Activated T-helper 1 cell treated with anti-CD3 and anti-CD28 coated beads, Interleukin-12 subunit alpha, Interleukin-12 subunit beta, Interleukin-2, Interleukin-4 antibody, amounts not matched to agents 30 ng/mL and 10 ng/mL and 1 ng/mL, durations not matched to agents 14 hours and 24 hours and 36 hours (primary cell): ENCODE measurements at regions not wholly inside any gene's neighbourhood (a gene's known extent, or its start where the extent isn't known, plus 50 kb on each side); places are given as distances from the start of the nearest gene placed in this dataset.

Experiments used
- DNase-seq: peaks from one replicate; pipeline ENCODE4 v3.0.0; 2021; ENCODE audit warnings: low spot score
- H3K27ac Mint-ChIP-seq: one replicate; pipeline ENCODE4 v1.8.0; 2021; ENCODE audit warnings: mild to moderate bottlenecking, mixed read lengths
- H3K27me3 Mint-ChIP-seq: one replicate; pipeline ENCODE4 v1.8.0; 2022; ENCODE audit warnings: mild to moderate bottlenecking, moderate library complexity, mixed read lengths; ENCODE audit not compliant: insufficient read depth
- H3K36me3 Mint-ChIP-seq: one replicate; pipeline ENCODE4 v1.8.0; 2021; ENCODE audit warnings: low read depth, mixed read lengths
- H3K4me1 Mint-ChIP-seq: one replicate; pipeline ENCODE4 v1.8.0; 2021; ENCODE audit warnings: low read depth, mixed read lengths
- H3K4me3 Mint-ChIP-seq: one replicate; pipeline ENCODE4 v1.8.0; 2021; ENCODE audit warnings: mild to moderate bottlenecking, moderate library complexity, mixed read lengths
- H3K9me3 Mint-ChIP-seq: one replicate; pipeline ENCODE4 v1.8.0; 2021; ENCODE audit warnings: mixed read lengths
- intact Hi-C: fragments of 100-400 bp; cut with micrococcal nuclease; formaldehyde crosslinking; loops from one replicate; pipeline ENCODE4 v1.15.1; 2024

GRCh38 chr1:221411283-221411682, 330.6 kb downstream of the DUSP10 start:
- H3K27me3 Mint-ChIP-seq: no peaks in the 10 kb centered on the region
- H3K9me3 Mint-ChIP-seq: no peaks in the 10 kb centered on the region
- no peak for DNase-seq
- no peak overlapping the region for H3K4me3 Mint-ChIP-seq
- H3K4me1 Mint-ChIP-seq: no peaks in the 10 kb centered on the region
- intact Hi-C loops: no loop called here
- no peak overlapping the region for H3K27ac Mint-ChIP-seq
- no peaks in the 10 kb centered on the region for H3K36me3 Mint-ChIP-seq

DNA sequence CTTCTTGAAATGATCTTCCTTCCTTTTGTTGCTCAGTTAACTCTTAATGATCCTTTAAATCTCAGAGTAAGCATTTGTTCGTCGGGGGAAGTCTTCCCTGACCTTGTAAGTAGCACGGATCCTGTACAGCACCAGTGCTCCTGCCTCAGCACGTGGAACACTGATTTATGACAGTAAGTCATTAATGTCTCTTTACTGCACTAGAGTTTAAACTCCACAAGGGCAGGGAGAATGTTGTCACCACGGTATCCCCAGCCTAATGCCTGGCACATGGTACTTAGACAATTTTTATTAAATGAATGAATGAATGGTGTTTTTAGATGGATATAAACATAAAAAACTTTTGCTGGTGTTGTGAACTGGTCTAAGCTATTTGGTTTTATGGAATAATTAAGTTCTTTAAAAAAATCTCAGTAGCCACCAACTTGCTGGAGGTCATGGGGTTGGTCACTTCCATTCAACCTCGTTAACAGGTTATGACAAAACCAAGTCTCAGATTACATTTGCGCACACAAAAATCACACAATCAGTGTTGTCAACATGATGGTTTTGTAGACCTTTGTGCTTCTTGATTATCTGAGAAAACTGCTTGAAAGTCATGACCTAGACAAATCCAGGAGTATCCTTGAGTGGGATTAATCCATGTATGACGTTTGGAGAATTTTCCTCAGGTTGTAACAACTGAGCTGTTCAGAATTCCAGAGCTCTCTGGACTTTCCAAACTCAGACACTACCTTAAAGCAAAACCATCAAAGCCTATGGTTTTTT, 326.9 kb downstream of the DUSP10 start:
- H3K27ac Mint-ChIP-seq: no peak overlapping the region
- DNase-seq: no peak
- H3K9me3 Mint-ChIP-seq: no peaks in the 10 kb centered on the region
- H3K36me3 Mint-ChIP-seq: no peaks in the 10 kb centered on the region
- intact Hi-C loops: no loop called here
- H3K4me1 Mint-ChIP-seq: no peaks in the 10 kb centered on the region
- no peak overlapping the region for H3K4me3 Mint-ChIP-seq
- no peaks in the 10 kb centered on the region for H3K27me3 Mint-ChIP-seq

- H3K27ac Mint-ChIP-seq: no peak overlapping the region
- DNase-seq: no peak
- H3K36me3 Mint-ChIP-seq: no peaks in the 10 kb centered on the region
- no peaks in the 10 kb centered on the region for H3K4me1 Mint-ChIP-seq
- H3K9me3 Mint-ChIP-seq: no peaks in the 10 kb centered on the region
- intact Hi-C loops: no loop called here
- H3K4me3 Mint-ChIP-seq: no peak overlapping the region
- no peaks in the 10 kb centered on the region for H3K27me3 Mint-ChIP-seq
Measured at GRCh38 chr1:221415651-221416050, 326.2 kb downstream of the DUSP10 start.

GRCh38 chr1:221416142-221416541, 325.7 kb downstream of the DUSP10 start:
- H3K36me3 Mint-ChIP-seq: no peaks in the 10 kb centered on the region
- intact Hi-C loops: no loop called here
- H3K27me3 Mint-ChIP-seq: no peaks in the 10 kb centered on the region
- H3K4me1 Mint-ChIP-seq: no peaks in the 10 kb centered on the region
- no peak overlapping the region for H3K27ac Mint-ChIP-seq
- no peak for DNase-seq
- no peak overlapping the region for H3K4me3 Mint-ChIP-seq
- no peaks in the 10 kb centered on the region for H3K9me3 Mint-ChIP-seq

GRCh38 chr1:221416723-221417122, 325.2 kb downstream of the DUSP10 start:
- no peak overlapping the region for H3K27ac Mint-ChIP-seq
- H3K4me3 Mint-ChIP-seq: no peak overlapping the region
- DNase-seq: no peak
- intact Hi-C loops: no loop called here
- no peaks in the 10 kb centered on the region for H3K9me3 Mint-ChIP-seq
- no peaks in the 10 kb centered on the region for H3K4me1 Mint-ChIP-seq
- no peaks in the 10 kb centered on the region for H3K36me3 Mint-ChIP-seq
- H3K27me3 Mint-ChIP-seq: no peaks in the 10 kb centered on the region

GRCh38 chr1:221418346-221418745, 323.5 kb downstream of the DUSP10 start:
- Mint-ChIP-seq H3K4me1 (no peaks in the 10 kb centered on the region), H3K4me3 (no peak overlapping the region), H3K27me3 (no peaks in the 10 kb centered on the region), H3K36me3 (no peaks in the 10 kb centered on the region), H3K27ac (no peak overlapping the region), H3K9me3 (no peaks in the 10 kb centered on the region)
- intact Hi-C loops: no loop called here
- no peak for DNase-seq

DNA sequence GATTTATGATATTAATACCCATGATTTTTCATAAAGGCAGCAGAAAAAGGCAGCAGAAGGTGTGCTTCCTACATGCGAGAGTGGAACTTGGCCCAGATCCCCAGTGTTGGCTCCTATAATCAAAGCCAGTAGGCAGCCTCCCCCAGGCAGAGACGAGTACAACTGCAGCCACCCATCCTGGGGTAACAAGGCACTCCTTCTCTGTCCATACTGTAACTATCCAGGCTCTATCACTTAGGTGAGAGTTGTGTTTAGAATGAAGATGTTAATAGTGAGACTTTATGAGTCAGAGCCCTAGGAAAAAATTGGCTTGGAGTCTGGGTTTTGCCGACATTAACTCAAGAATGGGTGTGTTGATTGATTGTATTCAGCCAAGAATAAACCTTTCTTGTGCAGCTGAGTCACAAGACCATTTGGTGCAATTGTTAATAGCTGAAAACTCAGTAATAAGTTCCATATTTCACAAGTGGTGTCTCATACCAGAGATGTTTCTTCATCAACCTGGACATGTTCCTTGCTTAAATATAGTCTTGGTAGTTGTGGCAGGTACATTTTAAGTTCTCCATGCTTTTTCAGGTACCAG, 322.3 kb downstream of the DUSP10 start:
- no peak overlapping the region for H3K4me3 Mint-ChIP-seq
- no peak for DNase-seq
- H3K36me3 Mint-ChIP-seq: no peaks in the 10 kb centered on the region
- peaks cover 3% of the 10 kb centered on the region for H3K27me3 Mint-ChIP-seq
- no peaks in the 10 kb centered on the region for H3K9me3 Mint-ChIP-seq
- H3K27ac Mint-ChIP-seq: no peak overlapping the region
- intact Hi-C loops: no loop called here
- H3K4me1 Mint-ChIP-seq: no peaks in the 10 kb centered on the region

DNA sequence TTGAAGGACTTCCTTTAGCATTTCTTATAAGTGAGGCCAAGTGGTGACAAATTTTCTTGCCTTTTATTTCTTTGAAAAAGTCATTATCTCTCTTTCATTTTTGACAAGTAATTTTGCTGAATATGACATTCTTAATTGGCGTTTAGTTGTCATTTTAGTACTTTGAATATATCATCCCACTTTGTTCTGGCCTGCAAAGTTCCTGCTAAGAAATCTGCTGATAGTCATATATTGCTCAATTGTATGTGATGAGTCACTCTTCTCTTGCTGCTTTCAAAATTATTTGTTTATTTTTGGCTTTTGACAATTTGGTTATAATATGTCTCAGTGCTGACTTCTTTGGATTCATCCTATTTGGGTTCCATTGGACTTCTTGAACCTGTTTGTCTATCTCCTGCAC, 312.6 kb downstream of the DUSP10 start:
- no peak overlapping the region for H3K27ac Mint-ChIP-seq
- intact Hi-C loops: no loop called here
- H3K36me3 Mint-ChIP-seq: no peaks in the 10 kb centered on the region
- DNase-seq: no peak
- H3K9me3 Mint-ChIP-seq: peaks cover 3% of the 10 kb centered on the region
- H3K4me3 Mint-ChIP-seq: no peak overlapping the region
- peaks cover 11% of the 10 kb centered on the region for H3K27me3 Mint-ChIP-seq
- H3K4me1 Mint-ChIP-seq: no peaks in the 10 kb centered on the region

DNA sequence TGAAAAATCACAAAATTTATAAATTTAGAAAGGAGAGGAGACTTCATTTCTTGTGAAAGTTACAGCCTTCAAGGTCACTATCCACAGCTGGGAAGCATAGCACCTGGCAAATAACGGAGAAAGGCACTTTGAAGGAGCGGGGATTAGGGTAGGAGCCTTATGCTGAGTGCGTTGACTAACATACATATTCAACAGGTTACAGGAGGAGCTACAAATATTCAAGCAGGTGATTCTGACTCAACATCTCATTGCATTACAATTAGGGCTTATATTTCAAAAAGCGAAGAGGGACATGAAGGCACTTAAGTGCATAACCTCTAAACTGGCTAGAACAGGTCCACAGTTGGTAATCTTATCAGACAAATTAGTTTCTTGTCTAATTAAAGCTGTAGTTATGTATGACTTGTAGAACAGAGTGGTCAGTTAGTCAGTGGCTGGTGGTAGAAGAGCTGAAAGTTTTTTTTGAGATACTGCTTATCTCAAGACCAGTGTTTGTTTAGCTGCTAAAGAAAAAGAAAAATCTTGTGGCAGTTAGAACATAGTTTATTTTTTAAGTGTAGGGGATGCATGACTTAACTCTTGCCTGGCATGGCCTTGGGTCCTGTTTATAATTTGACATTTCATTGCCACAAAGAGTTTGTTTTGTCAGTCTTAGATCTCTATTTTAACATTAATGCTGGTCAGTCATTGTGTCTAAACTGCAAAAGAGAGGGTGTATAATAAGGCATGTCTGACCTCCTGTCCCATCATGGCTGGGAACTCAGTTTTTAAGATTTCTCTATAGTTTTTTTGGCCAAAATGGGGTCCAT, 311.5 kb downstream of the DUSP10 start:
- Mint-ChIP-seq H3K9me3 (peaks cover 3% of the 10 kb centered on the region), H3K4me1 (peaks cover 4% of the 10 kb centered on the region), H3K36me3 (no peaks in the 10 kb centered on the region), H3K4me3 (no peak overlapping the region), H3K27ac (no peak overlapping the region), H3K27me3 (peaks cover 9% of the 10 kb centered on the region)
- intact Hi-C loops: loop anchor here (10.0 kb wide), 2 partner anchors 226 to 1024 kb away; no protein-coding TSS in a partner anchor
- DNase-seq: no peak

- no peaks in the 10 kb centered on the region for H3K36me3 Mint-ChIP-seq
- peaks cover 6% of the 10 kb centered on the region for H3K4me1 Mint-ChIP-seq
- no peak overlapping the region for H3K4me3 Mint-ChIP-seq
- H3K27ac Mint-ChIP-seq: no peak overlapping the region
- peaks cover 9% of the 10 kb centered on the region for H3K27me3 Mint-ChIP-seq
- no peak for DNase-seq
- H3K9me3 Mint-ChIP-seq: peaks cover 3% of the 10 kb centered on the region
- intact Hi-C loops: loop anchor here (10.0 kb wide), 2 partner anchors 226 to 1024 kb away; no protein-coding TSS in a partner anchor
Measured at GRCh38 chr1:221431068-221431651, 310.7 kb downstream of the DUSP10 start.

DNA sequence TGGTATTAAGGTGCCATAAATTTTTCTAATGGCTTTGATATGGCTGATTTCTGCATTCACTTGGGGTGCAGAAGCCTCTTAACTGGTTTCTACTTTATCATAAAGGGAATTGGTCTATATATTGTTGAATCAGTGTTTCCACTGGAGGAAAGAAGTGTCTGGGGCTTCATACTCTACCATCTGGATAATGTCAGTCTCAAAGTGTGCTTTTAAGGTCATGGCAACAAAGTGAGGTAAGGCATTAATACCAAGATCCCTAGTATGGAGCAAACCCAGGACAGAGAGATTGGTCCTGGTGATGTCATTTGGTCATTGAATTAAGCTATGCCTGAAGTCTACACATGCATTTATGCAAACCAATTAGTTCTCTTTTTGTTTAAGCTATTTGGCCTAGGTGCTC, 309.9 kb downstream of the DUSP10 start:
- H3K4me1 Mint-ChIP-seq: peaks cover 6% of the 10 kb centered on the region
- intact Hi-C loops: loop anchor here (10.0 kb wide), 2 partner anchors 227 to 1023 kb away; no protein-coding TSS in a partner anchor
- no peaks in the 10 kb centered on the region for H3K36me3 Mint-ChIP-seq
- H3K27me3 Mint-ChIP-seq: peaks cover 9% of the 10 kb centered on the region
- H3K4me3 Mint-ChIP-seq: no peak overlapping the region
- no peak for DNase-seq
- H3K27ac Mint-ChIP-seq: no peak overlapping the region
- peaks cover 3% of the 10 kb centered on the region for H3K9me3 Mint-ChIP-seq

DNA sequence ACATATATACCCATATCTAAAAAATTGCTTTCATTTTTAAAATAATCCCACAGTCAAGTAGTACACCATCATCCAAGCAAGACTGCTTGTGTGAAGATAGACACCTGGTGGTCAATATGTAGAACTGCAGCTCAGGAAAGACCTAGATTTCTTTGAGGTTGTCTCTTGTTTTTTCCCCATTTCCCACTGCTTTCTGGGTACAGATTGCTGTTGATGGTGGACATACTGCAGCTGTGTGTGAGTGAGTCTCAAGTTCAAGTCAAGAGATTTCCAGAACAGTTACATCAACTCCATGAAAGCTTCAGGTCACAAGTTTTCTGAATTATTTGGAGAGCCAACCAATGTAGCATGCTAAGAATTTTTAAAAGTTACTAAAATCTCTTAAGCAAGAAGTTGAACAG, 306.4 kb downstream of the DUSP10 start:
- Mint-ChIP-seq H3K4me1 (peaks cover 24% of the 10 kb centered on the region), H3K27ac (no peak overlapping the region), H3K27me3 (peaks cover 2% of the 10 kb centered on the region), H3K4me3 (no peak overlapping the region), H3K36me3 (no peaks in the 10 kb centered on the region), H3K9me3 (no peaks in the 10 kb centered on the region)
- intact Hi-C loops: loop anchor here (1.0 to 10.0 kb wide), 7 partner anchors 172 to 1207 kb away; partner anchors contain the start of gene TAF1A
- DNase-seq: no peak
